ENCODE measurements at regions not wholly inside any gene's neighbourhood (a gene's known extent, or its start where the extent isn't known, plus 50 kb on each side); places are given as distances from the start of the nearest gene placed in this dataset.

DNA sequence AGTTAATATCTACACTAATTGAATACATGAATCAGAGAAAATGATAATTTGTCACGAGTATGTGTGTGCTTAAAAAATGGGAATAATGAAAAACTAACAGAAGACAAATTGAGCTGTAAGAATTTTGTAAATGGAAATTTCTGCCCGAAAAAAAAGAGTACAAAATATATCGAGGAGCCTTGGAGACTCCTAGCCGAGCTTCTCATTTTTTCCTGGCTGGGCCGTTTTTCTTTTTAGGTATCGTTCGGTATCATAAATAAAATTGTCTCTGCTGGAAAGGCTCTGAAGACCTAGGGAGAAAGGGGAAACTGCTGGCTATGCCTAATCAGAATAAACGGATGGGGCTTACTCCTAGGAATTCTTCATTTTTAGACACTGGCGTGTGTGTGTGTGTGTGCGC, 227.2 kb upstream of the RAG2 start:
- TF ChIP-seq, protein P1, sequence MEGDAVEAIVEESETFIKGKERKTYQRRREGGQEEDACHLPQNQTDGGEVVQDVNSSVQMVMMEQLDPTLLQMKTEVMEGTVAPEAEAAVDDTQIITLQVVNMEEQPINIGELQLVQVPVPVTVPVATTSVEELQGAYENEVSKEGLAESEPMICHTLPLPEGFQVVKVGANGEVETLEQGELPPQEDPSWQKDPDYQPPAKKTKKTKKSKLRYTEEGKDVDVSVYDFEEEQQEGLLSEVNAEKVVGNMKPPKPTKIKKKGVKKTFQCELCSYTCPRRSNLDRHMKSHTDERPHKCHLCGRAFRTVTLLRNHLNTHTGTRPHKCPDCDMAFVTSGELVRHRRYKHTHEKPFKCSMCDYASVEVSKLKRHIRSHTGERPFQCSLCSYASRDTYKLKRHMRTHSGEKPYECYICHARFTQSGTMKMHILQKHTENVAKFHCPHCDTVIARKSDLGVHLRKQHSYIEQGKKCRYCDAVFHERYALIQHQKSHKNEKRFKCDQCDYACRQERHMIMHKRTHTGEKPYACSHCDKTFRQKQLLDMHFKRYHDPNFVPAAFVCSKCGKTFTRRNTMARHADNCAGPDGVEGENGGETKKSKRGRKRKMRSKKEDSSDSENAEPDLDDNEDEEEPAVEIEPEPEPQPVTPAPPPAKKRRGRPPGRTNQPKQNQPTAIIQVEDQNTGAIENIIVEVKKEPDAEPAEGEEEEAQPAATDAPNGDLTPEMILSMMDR (IDR thresholded peaks at IDR 0.05): no peak
- TF ChIP-seq POLR2A (IDR thresholded peaks at IDR 0.05) (no peak), EP300 (IDR thresholded peaks at IDR 0.05) (no peak)

All from ovary (tissue), 3 donors.